ENCODE measurements at regions not wholly inside any gene's neighbourhood (a gene's known extent, or its start where the extent isn't known, plus 50 kb on each side); places are given as distances from the start of the nearest gene placed in this dataset.

DNA sequence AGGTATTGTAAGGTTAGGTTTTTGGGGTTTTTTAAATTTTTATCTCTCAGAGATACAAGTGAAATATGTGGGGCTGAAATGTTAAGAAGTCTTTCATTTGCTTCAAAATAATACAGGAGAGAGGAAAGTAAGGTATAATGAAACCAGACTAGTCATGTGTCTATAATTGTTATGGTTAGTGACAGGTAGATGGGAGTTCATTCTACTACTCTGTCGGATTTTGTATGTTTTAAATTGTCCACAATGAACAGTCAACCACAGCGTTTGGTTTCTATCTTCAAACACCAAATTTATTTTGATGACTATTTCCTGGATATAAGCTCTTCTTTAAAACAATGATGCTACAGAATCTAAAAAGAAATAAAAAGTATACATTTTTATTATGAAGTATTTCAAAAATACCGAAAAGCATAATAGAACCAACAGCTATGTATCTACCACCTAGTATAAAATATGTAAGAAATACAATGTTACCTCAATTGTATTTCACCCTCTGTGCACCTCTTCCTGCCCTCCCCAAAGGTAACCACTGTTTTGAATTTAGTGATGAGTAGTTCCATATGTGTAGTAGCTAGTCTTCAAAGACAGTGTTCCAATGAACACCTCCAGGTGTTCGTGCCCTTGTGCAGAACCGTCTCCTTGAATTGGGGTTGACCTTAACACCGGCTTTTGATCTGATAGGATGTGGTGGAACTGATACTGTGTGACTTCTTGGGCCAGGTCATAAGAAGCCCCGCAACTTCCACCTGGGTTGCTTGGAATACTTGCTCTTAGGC lies 74.8 kb upstream of the CDK1 start:
- TF ChIP-seq, protein P1, sequence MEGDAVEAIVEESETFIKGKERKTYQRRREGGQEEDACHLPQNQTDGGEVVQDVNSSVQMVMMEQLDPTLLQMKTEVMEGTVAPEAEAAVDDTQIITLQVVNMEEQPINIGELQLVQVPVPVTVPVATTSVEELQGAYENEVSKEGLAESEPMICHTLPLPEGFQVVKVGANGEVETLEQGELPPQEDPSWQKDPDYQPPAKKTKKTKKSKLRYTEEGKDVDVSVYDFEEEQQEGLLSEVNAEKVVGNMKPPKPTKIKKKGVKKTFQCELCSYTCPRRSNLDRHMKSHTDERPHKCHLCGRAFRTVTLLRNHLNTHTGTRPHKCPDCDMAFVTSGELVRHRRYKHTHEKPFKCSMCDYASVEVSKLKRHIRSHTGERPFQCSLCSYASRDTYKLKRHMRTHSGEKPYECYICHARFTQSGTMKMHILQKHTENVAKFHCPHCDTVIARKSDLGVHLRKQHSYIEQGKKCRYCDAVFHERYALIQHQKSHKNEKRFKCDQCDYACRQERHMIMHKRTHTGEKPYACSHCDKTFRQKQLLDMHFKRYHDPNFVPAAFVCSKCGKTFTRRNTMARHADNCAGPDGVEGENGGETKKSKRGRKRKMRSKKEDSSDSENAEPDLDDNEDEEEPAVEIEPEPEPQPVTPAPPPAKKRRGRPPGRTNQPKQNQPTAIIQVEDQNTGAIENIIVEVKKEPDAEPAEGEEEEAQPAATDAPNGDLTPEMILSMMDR (IDR thresholded peaks at IDR 0.05; ENCODE audit: borderline replicate concordance, extremely low read depth, low read length, poor library complexity, severe bottlenecking), result no peak
- no peak for TF ChIP-seq EZH2 (IDR thresholded peaks at IDR 0.05; ENCODE audit: borderline replicate concordance, low read depth, low read length, severe bottlenecking)
- H3K79me2 ChIP-seq (ENCODE audit: insufficient read depth, low read length), result no peaks in the 10 kb centered on the region
- H3K36me3 ChIP-seq (ENCODE audit: insufficient read depth, low read length), result no peaks in the 10 kb centered on the region
- no peaks in the 10 kb centered on the region for H3K9me3 ChIP-seq (ENCODE audit: insufficient read depth, low read length, severe bottlenecking)
- no peak overlapping the region for H2AFZ ChIP-seq (ENCODE audit: low read depth, low read length)
- no peak overlapping the region for H3K27ac ChIP-seq (ENCODE audit: low read length)
- no peaks in the 10 kb centered on the region for H3K4me1 ChIP-seq (ENCODE audit: insufficient read depth, low read length)
- H3K4me2 ChIP-seq (ENCODE audit: insufficient read depth, low read length), result no peak overlapping the region
- DNase-seq (no peak), ATAC-seq (ENCODE audit: insufficient read depth, low read depth) (no peak)
- no peak overlapping the region for H3K4me3 ChIP-seq (ENCODE audit: low read depth in 1 of 2, low read length in 2 of 2)
- no peak overlapping the region for H3K9ac ChIP-seq (ENCODE audit: low read depth, low read length)
- H3K27me3 ChIP-seq (ENCODE audit: insufficient read depth, low read length, poor library complexity), result peaks cover 3% of the 10 kb centered on the region
- H4K20me1 ChIP-seq (ENCODE audit: insufficient read depth, low read length), result no peaks in the 10 kb centered on the region

DNA sequence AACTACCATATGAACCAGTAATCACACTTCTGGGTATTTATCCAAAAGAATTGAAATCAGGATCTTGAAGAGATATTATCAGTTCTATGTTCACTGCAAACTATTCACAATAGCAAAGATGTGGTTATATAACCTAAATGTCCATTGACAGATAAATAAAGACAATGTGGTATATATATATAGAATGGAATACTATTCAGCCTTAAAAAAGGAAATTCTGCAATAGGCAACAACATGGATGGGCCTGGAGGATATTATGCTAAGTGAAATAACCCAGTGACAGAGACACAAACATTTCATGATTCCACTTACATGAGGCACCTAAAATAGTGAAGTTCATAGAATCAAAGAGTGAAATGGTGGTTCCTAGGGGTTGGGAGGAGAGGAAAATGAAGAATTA lies 90.6 kb upstream of the CDK1 start:
- no peaks in the 10 kb centered on the region for H3K27me3 ChIP-seq (ENCODE audit: insufficient read depth, low read length, poor library complexity)
- DNase-seq (no peak), ATAC-seq (ENCODE audit: insufficient read depth, low read depth) (no peak)
- H3K79me2 ChIP-seq (ENCODE audit: insufficient read depth, low read length), result no peaks in the 10 kb centered on the region
- no peak overlapping the region for H3K9ac ChIP-seq (ENCODE audit: low read depth, low read length)
- no peak for TF ChIP-seq EZH2 (IDR thresholded peaks at IDR 0.05; ENCODE audit: borderline replicate concordance, low read depth, low read length, severe bottlenecking)
- TF ChIP-seq, protein P1 (IDR thresholded peaks at IDR 0.05; ENCODE audit: borderline replicate concordance, extremely low read depth, low read length, poor library complexity, severe bottlenecking), result no peak
- no peak overlapping the region for H3K27ac ChIP-seq (ENCODE audit: low read length)
- no peaks in the 10 kb centered on the region for H3K9me3 ChIP-seq (ENCODE audit: insufficient read depth, low read length, severe bottlenecking)
- H4K20me1 ChIP-seq (ENCODE audit: insufficient read depth, low read length), result no peaks in the 10 kb centered on the region
- H3K4me2 ChIP-seq (ENCODE audit: insufficient read depth, low read length), result no peak overlapping the region
- H3K36me3 ChIP-seq (ENCODE audit: insufficient read depth, low read length), result no peaks in the 10 kb centered on the region
- no peak overlapping the region for H2AFZ ChIP-seq (ENCODE audit: low read depth, low read length)
- H3K4me3 ChIP-seq (ENCODE audit: low read depth in 1 of 2, low read length in 2 of 2), result no peak overlapping the region
- H3K4me1 ChIP-seq (ENCODE audit: insufficient read depth, low read length), result no peaks in the 10 kb centered on the region

DNA sequence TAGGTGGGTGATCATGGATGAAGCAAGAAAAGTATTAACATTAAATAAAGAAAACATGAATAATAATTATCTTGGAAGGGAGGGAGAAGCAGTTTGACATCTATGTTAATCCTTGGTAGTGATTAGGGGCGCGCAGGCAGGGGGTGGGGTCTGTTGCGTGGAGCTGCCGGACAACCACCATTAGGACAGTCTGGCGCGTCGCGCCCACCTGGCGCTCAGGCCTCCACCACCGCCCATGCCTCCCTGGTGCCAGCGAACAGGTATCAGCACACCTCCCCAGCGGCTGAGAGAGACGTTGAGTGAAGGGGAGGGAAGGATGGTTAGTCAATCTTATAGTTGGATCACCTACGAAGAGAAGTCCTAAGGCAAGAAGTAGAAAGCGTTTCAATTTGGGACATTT lies 94.2 kb upstream of the CDK1 start:
- Histone ChIP-seq H3K27me3 (ENCODE audit: insufficient read depth, low read length, poor library complexity) (no peaks in the 10 kb centered on the region), H3K27ac (ENCODE audit: low read length) (no peak overlapping the region), H3K4me3 (ENCODE audit: low read depth in 1 of 2, low read length in 2 of 2) (no peak overlapping the region), H2AFZ (ENCODE audit: low read depth, low read length) (no peak overlapping the region), H3K9me3 (ENCODE audit: insufficient read depth, low read length, severe bottlenecking) (no peaks in the 10 kb centered on the region), H3K79me2 (ENCODE audit: insufficient read depth, low read length) (no peaks in the 10 kb centered on the region), H3K4me2 (ENCODE audit: insufficient read depth, low read length) (no peak overlapping the region), H3K9ac (ENCODE audit: low read depth, low read length) (no peak overlapping the region), H3K36me3 (ENCODE audit: insufficient read depth, low read length) (no peaks in the 10 kb centered on the region), H4K20me1 (ENCODE audit: insufficient read depth, low read length) (no peaks in the 10 kb centered on the region), H3K4me1 (ENCODE audit: insufficient read depth, low read length) (no peaks in the 10 kb centered on the region)
- no peak for DNase-seq
- no peak for ATAC-seq (ENCODE audit: insufficient read depth, low read depth)
- TF ChIP-seq, protein P1 (IDR thresholded peaks at IDR 0.05; ENCODE audit: borderline replicate concordance, extremely low read depth, low read length, poor library complexity, severe bottlenecking), result no peak
- no peak for TF ChIP-seq EZH2 (IDR thresholded peaks at IDR 0.05; ENCODE audit: borderline replicate concordance, low read depth, low read length, severe bottlenecking)

Measured in DND-41 (cell line).